A549 (cell line): ENCODE measurements at regions not wholly inside any gene's neighbourhood (a gene's known extent, or its start where the extent isn't known, plus 50 kb on each side); places are given as distances from the start of the nearest gene placed in this dataset.

Experiments used
- ATAC-seq, 2 experiments: fragments of 200-7000 bp in 1 of 2; fragments of >200 bp in 1 of 2; cut with Nextera tagmentation in 1 of 2; cut with Tn5 transposase in 1 of 2; 3 replicates each; pipeline versions ENCODE4 v1.8.0 to v1.9.1; 2018 to 2020; ENCODE audit warnings: mild to moderate bottlenecking in 1 of 2, moderate library complexity in 1 of 2
- CTCF ChIA-PET: fragments of 300-600 bp; sonication (Branson Sonifier 250); formaldehyde crosslinking; extraction: SDS; loops from one replicate; lab custom pipeline; 2021; ENCODE audit warnings: antibody characterized with exemption, inconsistent platforms; lab: Yijun Ruan, JAX
- POLR2A ChIA-PET: fragments of 350-600 bp; formaldehyde crosslinking; extraction: SDS; loops from one replicate; lab custom pipeline; 2021; ENCODE audit warnings: antibody characterized with exemption, inconsistent platforms; lab: Yijun Ruan, JAX
- DNase-seq, 2 experiments: peaks; one replicate each; pipeline versions ENCODE4 v3.0.0 to v3.0.0-alpha.2; 2011 to 2016; ENCODE audit warnings: low read depth in 1 of 2, low spot score in 1 of 2
- FAIRE-seq: peaks from 2 replicates; lab custom pipeline; 2011; peaks lifted over from hg19 to GRCh38; lab: Jason Lieb, UNC
- H3K27ac ChIP-seq, 2 experiments: fragments of >200 bp; sonication (Bioruptor Twin); formaldehyde crosslinking; 3 replicates each; pipeline ENCODE4 v1.5.1; 2016 to 2017
- H3K4me1 ChIP-seq: fragments of >200 bp; sonication (Bioruptor Twin); formaldehyde crosslinking; 3 replicates; pipeline ENCODE4 v1.6.1; 2016
- H3K4me2 ChIP-seq: fragments of >200 bp; sonication (Bioruptor Twin); formaldehyde crosslinking; 3 replicates; pipeline ENCODE4 v1.6.1; 2016
- H3K4me3 ChIP-seq: fragments of >200 bp; sonication (Bioruptor Twin); formaldehyde crosslinking; 3 replicates; pipeline ENCODE4 v1.5.1; 2016
- H3K9me3 ChIP-seq: fragments of >200 bp; sonication (Bioruptor Twin); formaldehyde crosslinking; 3 replicates; pipeline ENCODE4 v1.6.1; 2016
- BCL3 ChIP-seq: fragments of >200 bp; sonication (Bioruptor Twin); formaldehyde crosslinking; IDR thresholded peaks from 3 replicates; pipeline ENCODE4 v1.6.1; 2016
- CBX8 ChIP-seq: fragments of 200-600 bp; sonication (generic); IDR thresholded peaks from 2 replicates; pipeline ENCODE4 v1.6.1; 2016
- CHD2 ChIP-seq: fragments of 150-350 bp; IDR thresholded peaks from 2 replicates; pipeline ENCODE4 v1.6.1; 2014; ENCODE audit warnings: low read length; ENCODE audit not compliant: partially characterized antibody
- CHD4 ChIP-seq: fragments of 200-600 bp; sonication (generic); IDR thresholded peaks from 2 replicates; pipeline ENCODE4 v1.6.1; 2016; ENCODE audit warnings: antibody characterized with exemption, mild to moderate bottlenecking, borderline replicate concordance
- CTCF ChIP-seq: fragments of >200 bp; sonication (Bioruptor Twin); formaldehyde crosslinking; IDR thresholded peaks from 3 replicates; pipeline ENCODE4 v1.5.1; 2016
- EHF ChIP-seq: fragments of 250-450 bp; sonication (Bioruptor Pico); IDR thresholded peaks from 2 replicates; pipeline ENCODE4 v1.5.0; 2020; ENCODE audit warnings: mild to moderate bottlenecking
- EHMT2 ChIP-seq: fragments of 200-600 bp; sonication (generic); IDR thresholded peaks from 2 replicates; pipeline ENCODE4 v1.6.1; 2016; ENCODE audit warnings: antibody characterized with exemption, low read depth, mild to moderate bottlenecking, moderate library complexity
- FOSB ChIP-seq: fragments of 250-450 bp; sonication (Bioruptor Pico); IDR thresholded peaks from 2 replicates; pipeline ENCODE4 v1.5.0; 2020; ENCODE audit warnings: mild to moderate bottlenecking, moderate library complexity
- FOSL2 ChIP-seq, 2 experiments: fragments of 450-650 bp in 1 of 2; fragments of >200 bp in 1 of 2; sonication (Bioruptor Twin) in 1 of 2; formaldehyde crosslinking; IDR thresholded peaks; 2 replicates each; pipeline versions ENCODE4 v1.5.0 to v1.6.1; 2016 to 2020; ENCODE audit warnings: mild to moderate bottlenecking in 1 of 2, moderate library complexity in 1 of 2
- GATA3 ChIP-seq: IDR thresholded peaks from 2 replicates; pipeline ENCODE4 v1.6.1; 2012; ENCODE audit warnings: borderline replicate concordance
- HOXB5 ChIP-seq: fragments of 250-450 bp; sonication (Bioruptor Pico); IDR thresholded peaks from 2 replicates; pipeline ENCODE4 v1.5.0; 2020; ENCODE audit warnings: mild to moderate bottlenecking, moderate library complexity
- JUN ChIP-seq, 2 experiments: fragments of >200 bp; sonication (Bioruptor Twin); formaldehyde crosslinking; IDR thresholded peaks; 2 replicates in 1 of 2; 3 replicates in 1 of 2; pipeline ENCODE4 v1.6.1; 2016 to 2017
- JUNB ChIP-seq: fragments of >200 bp; sonication (Bioruptor Twin); formaldehyde crosslinking; IDR thresholded peaks from 2 replicates; pipeline ENCODE4 v1.6.1; 2016
- KDM1A ChIP-seq: fragments of 200-600 bp; sonication (generic); IDR thresholded peaks from 2 replicates; pipeline ENCODE4 v1.6.1; 2016; ENCODE audit warnings: low read depth, mild to moderate bottlenecking
- KDM5A ChIP-seq: fragments of 200-600 bp; sonication (generic); IDR thresholded peaks from 2 replicates; pipeline ENCODE4 v1.6.1; 2016; ENCODE audit warnings: antibody characterized with exemption, mild to moderate bottlenecking
- MAFK ChIP-seq: fragments of 450-650 bp; IDR thresholded peaks from 2 replicates; pipeline ENCODE4 v1.6.1; 2014; ENCODE audit not compliant: partially characterized antibody
- MAX ChIP-seq: IDR thresholded peaks from 2 replicates; pipeline ENCODE4 v1.6.1; 2012
- MAZ ChIP-seq: fragments of 150-350 bp; IDR thresholded peaks from 2 replicates; pipeline ENCODE4 v1.6.1; 2014; ENCODE audit warnings: antibody characterized with exemption, low read depth, low read length, borderline replicate concordance
- NFE2L2 ChIP-seq: fragments of 150-350 bp; conservative IDR thresholded peaks from 2 replicates; pipeline ENCODE4 v1.6.1; 2014; ENCODE audit warnings: low read length
- PBX3 ChIP-seq: IDR thresholded peaks from 2 replicates; pipeline ENCODE4 v1.6.1; 2012
- POLR2AphosphoS2 ChIP-seq: conservative IDR thresholded peaks from 2 replicates; pipeline ENCODE4 v1.6.1; 2012; ENCODE audit warnings: low read length, improper control_type of control experiment, inconsistent platforms
- RAD21 ChIP-seq, 2 experiments: fragments of >200 bp in 1 of 2; sonication (Bioruptor Twin) in 1 of 2; formaldehyde crosslinking in 1 of 2; IDR thresholded peaks in 1 of 2; conservative IDR thresholded peaks in 1 of 2; 2 replicates in 1 of 2; 3 replicates in 1 of 2; pipeline ENCODE4 v1.6.1; 2012 to 2018; ENCODE audit warnings: inconsistent platforms in 1 of 2
- RARB ChIP-seq: fragments of 250-450 bp; sonication (Bioruptor Pico); IDR thresholded peaks from 2 replicates; pipeline ENCODE4 v1.8.0; 2021; ENCODE audit warnings: mild to moderate bottlenecking, moderate library complexity
- RFX5 ChIP-seq: fragments of 450-650 bp; IDR thresholded peaks from 2 replicates; pipeline ENCODE4 v1.7.1; 2014; ENCODE audit warnings: antibody characterized with exemption, mild to moderate bottlenecking, moderate library complexity
- SMC3 ChIP-seq: fragments of >200 bp; sonication (Bioruptor Twin); formaldehyde crosslinking; IDR thresholded peaks from 3 replicates; pipeline ENCODE4 v1.6.1; 2018; ENCODE audit warnings: inconsistent platforms
- SREBF2 ChIP-seq: fragments of 450-650 bp; IDR thresholded peaks from 2 replicates; pipeline ENCODE4 v1.6.1; 2014; ENCODE audit warnings: mild to moderate bottlenecking, moderate library complexity
- TP53 ChIP-seq: fragments of 250-450 bp; sonication (Bioruptor Pico); IDR thresholded peaks from 2 replicates; pipeline ENCODE4 v1.5.0; 2021; ENCODE audit warnings: mild to moderate bottlenecking, moderate library complexity
- USF2 ChIP-seq: fragments of 450-650 bp; IDR thresholded peaks from 2 replicates; pipeline ENCODE4 v1.6.1; 2014; ENCODE audit warnings: antibody characterized with exemption
- ZC3H11A ChIP-seq: fragments of 450-650 bp; IDR thresholded peaks from 2 replicates; pipeline ENCODE4 v1.6.1; 2014; ENCODE audit warnings: antibody characterized with exemption, mild to moderate bottlenecking
- ZNF302 ChIP-seq: fragments of 250-450 bp; sonication (Bioruptor Pico); IDR thresholded peaks from 2 replicates; pipeline ENCODE4 v1.9.0; 2021; ENCODE audit warnings: inconsistent platforms, mild to moderate bottlenecking, moderate library complexity
- WGBS: methylation state at CpG from one replicate; pipeline ENCODE4 v1.1.6; 2017; ENCODE audit errors: missing lambda C conversion rate; 5-methylcytosine and 5-hydroxymethylcytosine counted together

- TF ChIP-seq EHF (no peak), ZNF302 (CRISPR knock-in tag) (no peak), RAD21 (conservative IDR thresholded peaks at IDR 0.05 in 1 of 2, IDR thresholded peaks at IDR 0.05 in 1 of 2) (no peak), EHMT2 (no peak), MAFK (no peak), GATA3 (no peak), RFX5 (no peak), NFE2L2 (no peak), PBX3 (no peak), MAZ (no peak), ZC3H11A (no peak), SREBF2 (no peak), SMC3 (no peak), RARB (CRISPR knock-in tag) (no peak), POLR2AphosphoS2 (no peak), HOXB5 (CRISPR knock-in tag) (no peak), USF2 (no peak), TP53 (CRISPR knock-in tag) (no peak), CHD4 (no peak)
- DNase-seq (no peak), FAIRE-seq (no peak), ATAC-seq (no peak)
- Histone ChIP-seq H3K4me2 (no peak overlapping the region), H3K4me3 (no peak overlapping the region), H3K27ac (no peak overlapping the region), H3K4me1 (no peaks in the 10 kb centered on the region; the same call in 2 of the 3 replicates), H3K9me3 (no peaks in the 10 kb centered on the region)
- ChIA-PET POLR2A (no interaction called here), CTCF (interaction anchor here (1.2 kb wide), 1 partner anchor 9 kb away, joined by 3 read pairs; no protein-coding TSS in a partner anchor)
- 16% methylated on average over 2 of the region's 2 CpGs for WGBS
These were observed 592.3 kb downstream of the SH2D4B start for GRCh38 chr10:81130014-81130413.

GRCh38 chr10:81135851-81136250 is 598.1 kb downstream of the SH2D4B start:
- no peak for DNase-seq
- WGBS = 32% methylated on average over 3 of the region's 3 CpGs
- no peaks in the 10 kb centered on the region for H3K9me3 ChIP-seq
- TF ChIP-seq KDM1A = no peak
- no peak for TF ChIP-seq FOSB (CRISPR knock-in tag)
- TF ChIP-seq EHF = no peak
- TF ChIP-seq KDM5A = no peak
- no peak for TF ChIP-seq CTCF
- no peak for TF ChIP-seq USF2
- TF ChIP-seq SREBF2 = no peak
- no peak for TF ChIP-seq CHD2
- no peak for TF ChIP-seq ZNF302 (CRISPR knock-in tag)
- TF ChIP-seq CBX8 = no peak
- no peak for TF ChIP-seq JUN (IDR thresholded peaks at IDR 0.05)
- TF ChIP-seq BCL3 = no peak
- no peak for TF ChIP-seq RFX5
- no peak for TF ChIP-seq MAX
- TF ChIP-seq MAFK = no peak
- TF ChIP-seq FOSL2 (IDR thresholded peaks at IDR 0.05) = no peak
- no peak for TF ChIP-seq FOSL2 (CRISPR knock-in tag; IDR thresholded peaks at IDR 0.05)
- no peak for TF ChIP-seq JUNB
- TF ChIP-seq, all 56 proteins: peak for 0
- FAIRE-seq (no peak), ATAC-seq (no peak)
- Histone ChIP-seq H3K4me1 (no peaks in the 10 kb centered on the region), H3K4me3 (no peak overlapping the region), H3K27ac (no peak overlapping the region), H3K4me2 (no peak overlapping the region)
- ChIA-PET POLR2A (no interaction called here), CTCF (no interaction called here)
